ENCODE measurements at regions not wholly inside any gene's neighbourhood (a gene's known extent, or its start where the extent isn't known, plus 50 kb on each side); places are given as distances from the start of the nearest gene placed in this dataset.

GRCh38 chr5:173517648-173518047, 98.8 kb downstream of the BOD1 start (continued):
- no peak for TF ChIP-seq ZNF449 (tag by site-specific recombination; IDR thresholded peaks at IDR 0.05)

- no peaks in the 10 kb centered on the region for H3K4me1 ChIP-seq (ENCODE audit: control insufficient read depth, insufficient read depth, low read length)
- H3K27ac ChIP-seq (ENCODE audit: extremely low read depth, low read depth, low read length) = no peak overlapping the region
- H3K4me3 ChIP-seq (ENCODE audit: low read depth, low read length) = no peak overlapping the region
- H3K36me3 ChIP-seq (ENCODE audit: control insufficient read depth in 2 of 2, insufficient read depth in 1 of 2, low read length in 2 of 2) = no peaks in the 10 kb centered on the region
- CTCF ChIA-PET = no interaction called here
- H3K9me3 ChIP-seq (ENCODE audit: control insufficient read depth, insufficient read depth, low read depth, low read length) = no peaks in the 10 kb centered on the region
- POLR2A ChIA-PET = no interaction called here
- TF ChIP-seq REPIN1 (tag by site-specific recombination; IDR thresholded peaks at IDR 0.05; ENCODE audit: low read depth) (no peak), ZNF513 (tag by site-specific recombination; IDR thresholded peaks at IDR 0.05) (no peak), FEZF1 (tag by site-specific recombination; IDR thresholded peaks at IDR 0.05) (no peak), ZNF701 (tag by site-specific recombination; IDR thresholded peaks at IDR 0.05) (no peak)
Observed at GRCh38 chr5:173515526-173515925, 100.9 kb downstream of the BOD1 start.

GRCh38 chr5:173514661-173515060, 101.8 kb downstream of the BOD1 start:
- Histone ChIP-seq H3K36me3 (ENCODE audit: control insufficient read depth in 2 of 2, insufficient read depth in 1 of 2, low read length in 2 of 2) (no peaks in the 10 kb centered on the region), H3K4me3 (ENCODE audit: low read depth, low read length) (no peak overlapping the region), H3K27ac (ENCODE audit: extremely low read depth, low read depth, low read length) (no peak overlapping the region), H3K9me3 (ENCODE audit: control insufficient read depth, insufficient read depth, low read depth, low read length) (no peaks in the 10 kb centered on the region), H3K4me1 (ENCODE audit: control insufficient read depth, insufficient read depth, low read length) (no peaks in the 10 kb centered on the region)
- ChIA-PET POLR2A (no interaction called here), CTCF (interaction anchor here (0.6 kb wide), 2 partner anchors 65 to 95 kb away, joined by 4 to 5 read pairs; no protein-coding TSS in a partner anchor)
- TF ChIP-seq ZNF292 (tag by site-specific recombination; IDR thresholded peaks at IDR 0.05; ENCODE audit: borderline replicate concordance, low read depth) (no peak), PATZ1 (tag by site-specific recombination; IDR thresholded peaks at IDR 0.05) (no peak), ZNF768 (tag by site-specific recombination; IDR thresholded peaks at IDR 0.05) (no peak), ZNF518A (tag by site-specific recombination; conservative IDR thresholded peaks at IDR 0.05; ENCODE audit: low read depth) (no peak), ZNF2 (tag by site-specific recombination; IDR thresholded peaks at IDR 0.05) (no peak), ZNF514 (tag by site-specific recombination; IDR thresholded peaks at IDR 0.05) (no peak), REPIN1 (tag by site-specific recombination; IDR thresholded peaks at IDR 0.05; ENCODE audit: low read depth) (no peak), ZSCAN16 (tag by site-specific recombination; IDR thresholded peaks at IDR 0.05) (no peak), ZBTB10 (tag by site-specific recombination; IDR thresholded peaks at IDR 0.05) (no peak), ZNF354C (tag by site-specific recombination; IDR thresholded peaks at IDR 0.05; ENCODE audit: borderline replicate concordance, low read depth) (no peak), ZNF362 (tag by site-specific recombination; IDR thresholded peaks at IDR 0.05) (no peak), ZNF280C (tag by site-specific recombination; IDR thresholded peaks at IDR 0.05) (no peak)
